ENCODE measurements at regions not wholly inside any gene's neighbourhood (a gene's known extent, or its start where the extent isn't known, plus 50 kb on each side); places are given as distances from the start of the nearest gene placed in this dataset.

DNA sequence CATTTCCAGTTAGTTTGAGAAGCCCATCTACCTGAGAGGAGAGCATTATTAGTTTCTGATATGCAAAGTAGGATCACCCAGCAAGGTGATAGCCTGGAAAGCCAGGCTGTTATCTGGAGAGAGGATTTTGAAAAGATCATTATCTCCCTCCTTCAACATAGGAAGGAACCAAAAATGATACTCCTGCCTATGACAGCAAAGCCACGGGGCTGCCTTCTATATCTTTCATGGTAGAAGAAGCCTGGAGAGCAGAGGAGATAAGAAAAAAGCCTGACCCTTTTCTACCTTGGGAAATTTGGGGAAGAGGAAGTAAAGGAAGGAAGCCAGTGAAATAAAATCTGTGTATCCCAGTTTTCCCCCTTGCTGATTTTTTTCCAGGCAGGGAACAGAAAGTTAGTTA lies 205.5 kb downstream of the MFSD1 start:
- BruUV-seq (replicated peaks): no TSS peak
- H3K4me2 ChIP-seq (ENCODE audit: low read length): no peak overlapping the region

DNA sequence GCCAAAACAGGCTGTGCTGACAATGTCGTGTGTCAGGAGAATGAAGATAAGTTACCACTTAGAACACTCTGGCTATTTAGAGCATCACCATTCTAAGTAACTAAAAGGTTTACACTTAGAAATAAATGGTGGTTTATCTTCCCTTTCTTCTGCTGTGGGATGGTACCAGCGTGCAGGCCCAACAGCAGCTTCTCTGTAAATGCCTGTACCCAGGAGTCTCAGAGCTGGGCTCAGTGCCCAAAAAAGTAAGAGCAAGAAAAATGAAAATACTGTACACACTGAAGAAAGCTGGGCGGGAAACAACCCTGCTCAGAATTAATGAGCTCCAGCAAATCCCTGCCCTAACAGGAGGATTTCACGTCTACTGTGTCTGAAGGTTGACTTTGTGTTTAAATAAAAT lies 206.5 kb downstream of the MFSD1 start:
- POLR2A ChIA-PET: interaction anchor here (0.7 kb wide), 1 partner anchor 10 kb away, joined by 4 read pairs; no protein-coding TSS in a partner anchor
- CTCF ChIA-PET (ENCODE audit: unreplicated experiment): no interaction called here

More for the DNA sequence above, 205.5 kb downstream of the MFSD1 start:
- Histone ChIP-seq H3K79me2 (ENCODE audit: insufficient read depth, low read depth, low read length) (no peaks in the 10 kb centered on the region), H3K36me3 (ENCODE audit: insufficient read depth, low read length) (no peaks in the 10 kb centered on the region), H3K9me2 (ENCODE audit: insufficient read depth, low read length) (no peaks in the 10 kb centered on the region), H2AFZ (ENCODE audit: low read length) (no peak overlapping the region), H3K4me3 (ENCODE audit: low read depth, low read length, poor library complexity, severe bottlenecking) (no peak overlapping the region), H3K27ac (ENCODE audit: low read depth, low read length, poor library complexity, severe bottlenecking) (no peak overlapping the region), H3K9me3 (ENCODE audit: low read length) (no peaks in the 10 kb centered on the region), H3K4me1 (ENCODE audit: insufficient read depth, low read length, poor library complexity, severe bottlenecking) (no peaks in the 10 kb centered on the region), H4K20me1 (ENCODE audit: insufficient read depth, low read length) (no peaks in the 10 kb centered on the region)
- CTCF ChIA-PET (ENCODE audit: unreplicated experiment): no interaction called here
- intact Hi-C loops (cut with micrococcal nuclease; ENCODE audit: unreplicated experiment): no loop called here
- POLR2A ChIA-PET: no interaction called here
- TF ChIP-seq EZH2phosphoT487 (IDR thresholded peaks at IDR 0.05; ENCODE audit: borderline replicate concordance, low read depth, low read length): no peak
- TF ChIP-seq, protein P1, sequence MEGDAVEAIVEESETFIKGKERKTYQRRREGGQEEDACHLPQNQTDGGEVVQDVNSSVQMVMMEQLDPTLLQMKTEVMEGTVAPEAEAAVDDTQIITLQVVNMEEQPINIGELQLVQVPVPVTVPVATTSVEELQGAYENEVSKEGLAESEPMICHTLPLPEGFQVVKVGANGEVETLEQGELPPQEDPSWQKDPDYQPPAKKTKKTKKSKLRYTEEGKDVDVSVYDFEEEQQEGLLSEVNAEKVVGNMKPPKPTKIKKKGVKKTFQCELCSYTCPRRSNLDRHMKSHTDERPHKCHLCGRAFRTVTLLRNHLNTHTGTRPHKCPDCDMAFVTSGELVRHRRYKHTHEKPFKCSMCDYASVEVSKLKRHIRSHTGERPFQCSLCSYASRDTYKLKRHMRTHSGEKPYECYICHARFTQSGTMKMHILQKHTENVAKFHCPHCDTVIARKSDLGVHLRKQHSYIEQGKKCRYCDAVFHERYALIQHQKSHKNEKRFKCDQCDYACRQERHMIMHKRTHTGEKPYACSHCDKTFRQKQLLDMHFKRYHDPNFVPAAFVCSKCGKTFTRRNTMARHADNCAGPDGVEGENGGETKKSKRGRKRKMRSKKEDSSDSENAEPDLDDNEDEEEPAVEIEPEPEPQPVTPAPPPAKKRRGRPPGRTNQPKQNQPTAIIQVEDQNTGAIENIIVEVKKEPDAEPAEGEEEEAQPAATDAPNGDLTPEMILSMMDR (conservative IDR thresholded peaks at IDR 0.05; ENCODE audit: low read length): no peak
- DNase-seq (ENCODE audit: low spot score): no peak

DNA sequence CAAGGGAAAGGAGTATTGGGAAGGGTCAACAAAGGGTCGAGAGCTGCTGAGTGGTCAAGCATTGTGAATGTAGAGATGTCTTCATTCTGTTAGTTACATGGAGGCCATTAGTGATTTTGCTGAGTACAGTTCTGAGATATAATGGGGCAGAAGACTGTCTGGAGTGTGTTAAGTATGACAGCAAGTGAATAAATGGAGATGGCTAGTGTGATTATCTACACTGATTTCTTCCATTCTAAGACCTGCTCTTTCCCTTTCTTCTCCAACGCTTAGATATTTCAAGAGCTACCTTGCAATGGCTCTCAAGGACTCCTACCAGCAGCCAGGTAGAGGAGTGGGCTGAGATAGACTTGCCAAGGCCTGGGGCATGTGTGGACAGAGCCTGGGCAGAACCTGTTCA lies 216.5 kb downstream of the MFSD1 start:
- no peaks in the 10 kb centered on the region for H3K9me3 ChIP-seq (ENCODE audit: low read length)
- H3K27ac ChIP-seq (ENCODE audit: low read depth, low read length, poor library complexity, severe bottlenecking): no peak overlapping the region
- intact Hi-C loops (cut with micrococcal nuclease; ENCODE audit: unreplicated experiment): no loop called here
- H3K4me2 ChIP-seq (ENCODE audit: low read length): no peak overlapping the region
- POLR2A ChIA-PET: no interaction called here
- H3K36me3 ChIP-seq (ENCODE audit: insufficient read depth, low read length): no peaks in the 10 kb centered on the region
- H4K20me1 ChIP-seq (ENCODE audit: insufficient read depth, low read length): no peaks in the 10 kb centered on the region
- no peak overlapping the region for H2AFZ ChIP-seq (ENCODE audit: low read length)
- DNase-seq (ENCODE audit: low spot score): no peak
- H3K9me2 ChIP-seq (ENCODE audit: insufficient read depth, low read length): no peaks in the 10 kb centered on the region
- H3K79me2 ChIP-seq (ENCODE audit: insufficient read depth, low read depth, low read length): no peaks in the 10 kb centered on the region
- H3K4me3 ChIP-seq (ENCODE audit: low read depth, low read length, poor library complexity, severe bottlenecking): no peak overlapping the region
- no TSS peak for BruUV-seq (replicated peaks)
- TF ChIP-seq EZH2phosphoT487 (IDR thresholded peaks at IDR 0.05; ENCODE audit: borderline replicate concordance, low read depth, low read length): no peak
- TF ChIP-seq, protein P1 (conservative IDR thresholded peaks at IDR 0.05; ENCODE audit: low read length): no peak
- CTCF ChIA-PET (ENCODE audit: unreplicated experiment): no interaction called here
- H3K4me1 ChIP-seq (ENCODE audit: insufficient read depth, low read length, poor library complexity, severe bottlenecking): no peaks in the 10 kb centered on the region

More for the DNA sequence above, 206.5 kb downstream of the MFSD1 start:
- H4K20me1 ChIP-seq (ENCODE audit: insufficient read depth, low read length): no peaks in the 10 kb centered on the region
- no peak overlapping the region for H3K27ac ChIP-seq (ENCODE audit: low read depth, low read length, poor library complexity, severe bottlenecking)
- TF ChIP-seq EZH2phosphoT487 (IDR thresholded peaks at IDR 0.05; ENCODE audit: borderline replicate concordance, low read depth, low read length): no peak
- TF ChIP-seq, protein P1 (conservative IDR thresholded peaks at IDR 0.05; ENCODE audit: low read length): no peak
- BruUV-seq (replicated peaks): no TSS peak
- no peak overlapping the region for H2AFZ ChIP-seq (ENCODE audit: low read length)
- DNase-seq (ENCODE audit: low spot score): no peak
- H3K4me3 ChIP-seq (ENCODE audit: low read depth, low read length, poor library complexity, severe bottlenecking): no peak overlapping the region
- no peaks in the 10 kb centered on the region for H3K4me1 ChIP-seq (ENCODE audit: insufficient read depth, low read length, poor library complexity, severe bottlenecking)
- intact Hi-C loops (cut with micrococcal nuclease; ENCODE audit: unreplicated experiment): no loop called here
- no peaks in the 10 kb centered on the region for H3K36me3 ChIP-seq (ENCODE audit: insufficient read depth, low read length)
- H3K9me2 ChIP-seq (ENCODE audit: insufficient read depth, low read length): no peaks in the 10 kb centered on the region
- H3K4me2 ChIP-seq (ENCODE audit: low read length): no peak overlapping the region
- no peaks in the 10 kb centered on the region for H3K9me3 ChIP-seq (ENCODE audit: low read length)
- H3K79me2 ChIP-seq (ENCODE audit: insufficient read depth, low read depth, low read length): no peaks in the 10 kb centered on the region

Data from OCI-LY7 (cell line).